ENCODE measurements at regions not wholly inside any gene's neighbourhood (a gene's known extent, or its start where the extent isn't known, plus 50 kb on each side); places are given as distances from the start of the nearest gene placed in this dataset.

- TF ChIP-seq, protein P1, sequence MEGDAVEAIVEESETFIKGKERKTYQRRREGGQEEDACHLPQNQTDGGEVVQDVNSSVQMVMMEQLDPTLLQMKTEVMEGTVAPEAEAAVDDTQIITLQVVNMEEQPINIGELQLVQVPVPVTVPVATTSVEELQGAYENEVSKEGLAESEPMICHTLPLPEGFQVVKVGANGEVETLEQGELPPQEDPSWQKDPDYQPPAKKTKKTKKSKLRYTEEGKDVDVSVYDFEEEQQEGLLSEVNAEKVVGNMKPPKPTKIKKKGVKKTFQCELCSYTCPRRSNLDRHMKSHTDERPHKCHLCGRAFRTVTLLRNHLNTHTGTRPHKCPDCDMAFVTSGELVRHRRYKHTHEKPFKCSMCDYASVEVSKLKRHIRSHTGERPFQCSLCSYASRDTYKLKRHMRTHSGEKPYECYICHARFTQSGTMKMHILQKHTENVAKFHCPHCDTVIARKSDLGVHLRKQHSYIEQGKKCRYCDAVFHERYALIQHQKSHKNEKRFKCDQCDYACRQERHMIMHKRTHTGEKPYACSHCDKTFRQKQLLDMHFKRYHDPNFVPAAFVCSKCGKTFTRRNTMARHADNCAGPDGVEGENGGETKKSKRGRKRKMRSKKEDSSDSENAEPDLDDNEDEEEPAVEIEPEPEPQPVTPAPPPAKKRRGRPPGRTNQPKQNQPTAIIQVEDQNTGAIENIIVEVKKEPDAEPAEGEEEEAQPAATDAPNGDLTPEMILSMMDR (IDR thresholded peaks at IDR 0.05) = no peak
- TF ChIP-seq POLR2A (IDR thresholded peaks at IDR 0.05) = no peak
Measured at GRCh38 chr6:156336089-156336488, 441.1 kb upstream of the ARID1B start.

Measured in prostate gland (tissue), 2 donors.